Astrocyte of the cerebellum (primary cell): ENCODE measurements at regions not wholly inside any gene's neighbourhood (a gene's known extent, or its start where the extent isn't known, plus 50 kb on each side); places are given as distances from the start of the nearest gene placed in this dataset.

Source experiments
- DNase-seq: peaks from one replicate; pipeline ENCODE4 v3.0.0-alpha.2; 2011; ENCODE audit warnings: low read depth
- H3K4me3 ChIP-seq: 2 replicates; pipeline ENCODE4 v1.5.1; 2011; ENCODE audit warnings: mild to moderate bottlenecking, low read depth, low read length, moderate library complexity
- CTCF ChIP-seq: IDR thresholded peaks from 2 replicates; pipeline ENCODE4 v1.5.1; 2012; ENCODE audit warnings: low read length, low read depth, moderate library complexity, mild to moderate bottlenecking; ENCODE audit errors: missing control alignments
- in situ Hi-C: cut with HindIII; loops from 2 replicates; pipeline ENCODE4 v1.10.0; 2017; ENCODE audit warnings: low sequenced_read_pairs

- no peak for DNase-seq
- TF ChIP-seq CTCF = no peak
- no peak overlapping the region for H3K4me3 ChIP-seq
- in situ Hi-C loops = no loop called here
Measured at GRCh38 chr16:87061243-87061920, 255.8 kb downstream of the C16orf95 start.

- peak; percentile 59 for DNase-seq
- peak; percentile 82 for TF ChIP-seq CTCF
- in situ Hi-C loops = no loop called here
- H3K4me3 ChIP-seq = peak overlapping the region; percentile 9
Measured at GRCh38 chr16:87062569-87063442, 254.4 kb downstream of the C16orf95 start.

GRCh38 chr16:87063543-87063942 lies 253.6 kb downstream of the C16orf95 start:
- DNase-seq = no peak

GRCh38 chr16:87064731-87065445 lies 252.3 kb downstream of the C16orf95 start:
- in situ Hi-C loops = no loop called here
- TF ChIP-seq CTCF = no peak
- DNase-seq = no peak
- H3K4me3 ChIP-seq = no peak overlapping the region

More at GRCh38 chr16:87063543-87063942, 253.6 kb downstream of the C16orf95 start:
- no peak for TF ChIP-seq CTCF
- no peak overlapping the region for H3K4me3 ChIP-seq
- in situ Hi-C loops = no loop called here

GRCh38 chr16:87065446-87066132 lies 251.6 kb downstream of the C16orf95 start:
- no peak overlapping the region for H3K4me3 ChIP-seq
- TF ChIP-seq CTCF = no peak
- DNase-seq = no peak

More at GRCh38 chr16:87065446-87066132, 251.6 kb downstream of the C16orf95 start:
- in situ Hi-C loops = no loop called here
